ENCODE measurements at regions not wholly inside any gene's neighbourhood (a gene's known extent, or its start where the extent isn't known, plus 50 kb on each side); places are given as distances from the start of the nearest gene placed in this dataset.
"Not testable (repeated sequence)": the region's sequence is repeated elsewhere in the genome, so short reads cannot be mapped to it uniquely, and the experiment has no call there.

GRCh38 chr16:33583702-33584101 lies 124.3 kb downstream of the TP53TG3F start:
- not testable (repeated sequence) for DNase-seq

- not testable (repeated sequence) for DNase-seq
Measured at GRCh38 chr16:33588589-33588988, 129.2 kb downstream of the TP53TG3F start.

- not testable (repeated sequence) for DNase-seq
Measured at GRCh38 chr16:33593344-33593743, 133.9 kb downstream of the TP53TG3F start.

- DNase-seq: not testable (repeated sequence)
Measured at GRCh38 chr16:33595074-33595473, 135.7 kb downstream of the TP53TG3F start.

- DNase-seq: not testable (repeated sequence)
Measured at GRCh38 chr16:33601029-33601428, 141.6 kb downstream of the TP53TG3F start.

- not testable (repeated sequence) for DNase-seq
Measured at GRCh38 chr16:33623535-33624077, 164.2 kb downstream of the TP53TG3F start.

- DNase-seq: not testable (repeated sequence)
Measured at GRCh38 chr16:33628895-33629294, 169.5 kb downstream of the TP53TG3F start.

GRCh38 chr16:33631713-33632112 lies 172.3 kb downstream of the TP53TG3F start:
- DNase-seq: not testable (repeated sequence)

- not testable (repeated sequence) for DNase-seq
Measured at GRCh38 chr16:33634057-33634456, 174.6 kb downstream of the TP53TG3F start.

- not testable (repeated sequence) for DNase-seq
Measured at GRCh38 chr16:33636760-33637159, 177.3 kb downstream of the TP53TG3F start.

GRCh38 chr16:33643270-33643669 lies 183.9 kb downstream of the TP53TG3F start:
- not testable (repeated sequence) for DNase-seq

- not testable (repeated sequence) for DNase-seq
Measured at GRCh38 chr16:33643698-33644381, 184.4 kb downstream of the TP53TG3F start.

GRCh38 chr16:33646386-33646785 lies 187.0 kb downstream of the TP53TG3F start:
- DNase-seq: not testable (repeated sequence)

GRCh38 chr16:33655756-33656155 lies 196.3 kb downstream of the TP53TG3F start:
- not testable (repeated sequence) for DNase-seq

- not testable (repeated sequence) for DNase-seq
Measured at GRCh38 chr16:33656394-33656793, 197.0 kb downstream of the TP53TG3F start.

GRCh38 chr16:33657717-33658116 lies 198.3 kb downstream of the TP53TG3F start:
- DNase-seq: not testable (repeated sequence)

GRCh38 chr16:33680791-33681190 lies 221.4 kb downstream of the TP53TG3F start:
- not testable (repeated sequence) for DNase-seq

GRCh38 chr16:33700320-33700719 lies 240.9 kb downstream of the TP53TG3F start:
- not testable (repeated sequence) for DNase-seq

GRCh38 chr16:33706845-33707590 lies 247.6 kb downstream of the TP53TG3F start:
- not testable (repeated sequence) for DNase-seq

GRCh38 chr16:33707591-33707934 lies 248.2 kb downstream of the TP53TG3F start:
- DNase-seq: not testable (repeated sequence)

GRCh38 chr16:33709856-33710695 lies 250.7 kb downstream of the TP53TG3F start:
- not testable (repeated sequence) for DNase-seq

Measured in amygdala (tissue), 56 donors.